ENCODE measurements at regions not wholly inside any gene's neighbourhood (a gene's known extent, or its start where the extent isn't known, plus 50 kb on each side); places are given as distances from the start of the nearest gene placed in this dataset.

GRCh38 chr4:3647421-3647820, 115.2 kb upstream of the LRPAP1 start:
- no peaks in the 10 kb centered on the region; the same call in 1 of the 2 replicates for H3K4me1 ChIP-seq (ENCODE audit: control insufficient read depth, insufficient read depth, low read length)
- no peaks in the 10 kb centered on the region for H3K9me3 ChIP-seq (ENCODE audit: control insufficient read depth, insufficient read depth, low read depth, low read length)
- peaks cover 11% of the 10 kb centered on the region for H3K27me3 ChIP-seq (ENCODE audit: control insufficient read depth, insufficient read depth, low read length)
- no peak overlapping the region for H3K4me3 ChIP-seq (ENCODE audit: low read depth, low read length)
- no peak overlapping the region for H3K9ac ChIP-seq (ENCODE audit: low read length)
- no peaks in the 10 kb centered on the region for H3K36me3 ChIP-seq (ENCODE audit: control insufficient read depth, insufficient read depth, low read length)
- H3K27ac ChIP-seq (ENCODE audit: low read depth, low read length), result no peak overlapping the region

GRCh38 chr4:3645711-3646679, 113.8 kb upstream of the LRPAP1 start:
- Histone ChIP-seq H3K9ac (ENCODE audit: low read length) (no peak overlapping the region), H3K27me3 (ENCODE audit: control insufficient read depth, insufficient read depth, low read length) (peaks cover 11% of the 10 kb centered on the region), H3K4me1 (ENCODE audit: control insufficient read depth, insufficient read depth, low read length) (no peaks in the 10 kb centered on the region; the same call in 1 of the 2 replicates), H3K36me3 (ENCODE audit: control insufficient read depth, insufficient read depth, low read length) (no peaks in the 10 kb centered on the region), H3K27ac (ENCODE audit: low read depth, low read length) (no peak overlapping the region), H3K4me3 (ENCODE audit: low read depth, low read length) (no peak overlapping the region), H3K9me3 (ENCODE audit: control insufficient read depth, insufficient read depth, low read depth, low read length) (no peaks in the 10 kb centered on the region)

- no peaks in the 10 kb centered on the region for H3K9me3 ChIP-seq (ENCODE audit: control insufficient read depth, insufficient read depth, low read depth, low read length)
- H3K36me3 ChIP-seq (ENCODE audit: control insufficient read depth, insufficient read depth, low read length), result no peaks in the 10 kb centered on the region
- H3K27ac ChIP-seq (ENCODE audit: low read depth, low read length), result no peak overlapping the region
- H3K9ac ChIP-seq (ENCODE audit: low read length), result no peak overlapping the region
- H3K4me3 ChIP-seq (ENCODE audit: low read depth, low read length), result no peak overlapping the region
- H3K4me1 ChIP-seq (ENCODE audit: control insufficient read depth, insufficient read depth, low read length), result no peaks in the 10 kb centered on the region; the same call in 1 of the 2 replicates
- H3K27me3 ChIP-seq (ENCODE audit: control insufficient read depth, insufficient read depth, low read length), result peaks cover 7% of the 10 kb centered on the region
These were observed 112.8 kb upstream of the LRPAP1 start for GRCh38 chr4:3644849-3645627.

GRCh38 chr4:3643518-3644433, 111.6 kb upstream of the LRPAP1 start:
- H3K36me3 ChIP-seq (ENCODE audit: control insufficient read depth, insufficient read depth, low read length), result no peaks in the 10 kb centered on the region
- no peak overlapping the region for H3K27ac ChIP-seq (ENCODE audit: low read depth, low read length)
- no peak overlapping the region for H3K4me3 ChIP-seq (ENCODE audit: low read depth, low read length)
- H3K9me3 ChIP-seq (ENCODE audit: control insufficient read depth, insufficient read depth, low read depth, low read length), result no peaks in the 10 kb centered on the region
- no peak overlapping the region for H3K9ac ChIP-seq (ENCODE audit: low read length)
- H3K27me3 ChIP-seq (ENCODE audit: control insufficient read depth, insufficient read depth, low read length), result no peaks in the 10 kb centered on the region
- H3K4me1 ChIP-seq (ENCODE audit: control insufficient read depth, insufficient read depth, low read length), result no peaks in the 10 kb centered on the region; the same call in 1 of the 2 replicates

- no peak overlapping the region for H3K27ac ChIP-seq (ENCODE audit: low read depth, low read length)
These were observed 110.7 kb upstream of the LRPAP1 start for GRCh38 chr4:3642806-3643517.

GRCh38 chr4:3642056-3642630, 109.9 kb upstream of the LRPAP1 start:
- Histone ChIP-seq H3K36me3 (ENCODE audit: control insufficient read depth, insufficient read depth, low read length) (no peaks in the 10 kb centered on the region), H3K27me3 (ENCODE audit: control insufficient read depth, insufficient read depth, low read length) (no peaks in the 10 kb centered on the region; the same call in 1 of the 2 replicates), H3K4me3 (ENCODE audit: low read depth, low read length) (no peak overlapping the region), H3K27ac (ENCODE audit: low read depth, low read length) (no peak overlapping the region), H3K9ac (ENCODE audit: low read length) (no peak overlapping the region), H3K4me1 (ENCODE audit: control insufficient read depth, insufficient read depth, low read length) (no peaks in the 10 kb centered on the region; the same call in 1 of the 2 replicates), H3K9me3 (ENCODE audit: control insufficient read depth, insufficient read depth, low read depth, low read length) (peaks cover 5% of the 10 kb centered on the region)

More at GRCh38 chr4:3642806-3643517, 110.7 kb upstream of the LRPAP1 start:
- Histone ChIP-seq H3K9ac (ENCODE audit: low read length) (no peak overlapping the region), H3K4me3 (ENCODE audit: low read depth, low read length) (no peak overlapping the region), H3K27me3 (ENCODE audit: control insufficient read depth, insufficient read depth, low read length) (no peaks in the 10 kb centered on the region; the same call in 1 of the 2 replicates), H3K4me1 (ENCODE audit: control insufficient read depth, insufficient read depth, low read length) (no peaks in the 10 kb centered on the region; the same call in 1 of the 2 replicates), H3K9me3 (ENCODE audit: control insufficient read depth, insufficient read depth, low read depth, low read length) (no peaks in the 10 kb centered on the region), H3K36me3 (ENCODE audit: control insufficient read depth, insufficient read depth, low read length) (no peaks in the 10 kb centered on the region)

- H3K4me1 ChIP-seq (ENCODE audit: control insufficient read depth, insufficient read depth, low read length), result no peaks in the 10 kb centered on the region; the same call in 1 of the 2 replicates
These were observed 109.3 kb upstream of the LRPAP1 start for GRCh38 chr4:3641501-3641900.

GRCh38 chr4:3640587-3640962, 108.4 kb upstream of the LRPAP1 start:
- Histone ChIP-seq H3K4me3 (ENCODE audit: low read depth, low read length) (no peak overlapping the region), H3K27me3 (ENCODE audit: control insufficient read depth, insufficient read depth, low read length) (peaks cover 3% of the 10 kb centered on the region; the same call in 1 of the 2 replicates)

More at GRCh38 chr4:3641501-3641900, 109.3 kb upstream of the LRPAP1 start:
- Histone ChIP-seq H3K27ac (ENCODE audit: low read depth, low read length) (no peak overlapping the region), H3K4me3 (ENCODE audit: low read depth, low read length) (no peak overlapping the region), H3K9ac (ENCODE audit: low read length) (no peak overlapping the region), H3K9me3 (ENCODE audit: control insufficient read depth, insufficient read depth, low read depth, low read length) (peaks cover 11% of the 10 kb centered on the region), H3K27me3 (ENCODE audit: control insufficient read depth, insufficient read depth, low read length) (peaks cover 3% of the 10 kb centered on the region; the same call in 1 of the 2 replicates), H3K36me3 (ENCODE audit: control insufficient read depth, insufficient read depth, low read length) (no peaks in the 10 kb centered on the region)

GRCh38 chr4:3639613-3640586, 107.7 kb upstream of the LRPAP1 start:
- H3K27me3 ChIP-seq (ENCODE audit: control insufficient read depth, insufficient read depth, low read length), result peaks cover 3% of the 10 kb centered on the region; the same call in 1 of the 2 replicates
- H3K9me3 ChIP-seq (ENCODE audit: control insufficient read depth, insufficient read depth, low read depth, low read length), result peaks cover 11% of the 10 kb centered on the region
- H3K4me1 ChIP-seq (ENCODE audit: control insufficient read depth, insufficient read depth, low read length), result no peaks in the 10 kb centered on the region; the same call in 1 of the 2 replicates
- no peaks in the 10 kb centered on the region for H3K36me3 ChIP-seq (ENCODE audit: control insufficient read depth, insufficient read depth, low read length)
- no peak overlapping the region for H3K4me3 ChIP-seq (ENCODE audit: low read depth, low read length)
- no peak overlapping the region for H3K27ac ChIP-seq (ENCODE audit: low read depth, low read length)
- no peak overlapping the region for H3K9ac ChIP-seq (ENCODE audit: low read length)

More at GRCh38 chr4:3640587-3640962, 108.4 kb upstream of the LRPAP1 start:
- no peaks in the 10 kb centered on the region; the same call in 1 of the 2 replicates for H3K4me1 ChIP-seq (ENCODE audit: control insufficient read depth, insufficient read depth, low read length)
- H3K27ac ChIP-seq (ENCODE audit: low read depth, low read length), result no peak overlapping the region
- H3K36me3 ChIP-seq (ENCODE audit: control insufficient read depth, insufficient read depth, low read length), result no peaks in the 10 kb centered on the region
- H3K9ac ChIP-seq (ENCODE audit: low read length), result no peak overlapping the region
- peaks cover 11% of the 10 kb centered on the region for H3K9me3 ChIP-seq (ENCODE audit: control insufficient read depth, insufficient read depth, low read depth, low read length)

Data from HUES6 (cell line).